HG03095 (cell line): ENCODE measurements at regions not wholly inside any gene's neighbourhood (a gene's known extent, or its start where the extent isn't known, plus 50 kb on each side); places are given as distances from the start of the nearest gene placed in this dataset.
"Not testable (repeated sequence)": the region's sequence is repeated elsewhere in the genome, so short reads cannot be mapped to it uniquely, and the experiment has no call there.

Experiments
- ATAC-seq: cut with Tn5 transposase; IDR thresholded peaks from one replicate; pipeline ENCODE4 v1.9.1; 2021; ENCODE audit warnings: moderate library complexity; ENCODE audit not compliant: unreplicated experiment

DNA sequence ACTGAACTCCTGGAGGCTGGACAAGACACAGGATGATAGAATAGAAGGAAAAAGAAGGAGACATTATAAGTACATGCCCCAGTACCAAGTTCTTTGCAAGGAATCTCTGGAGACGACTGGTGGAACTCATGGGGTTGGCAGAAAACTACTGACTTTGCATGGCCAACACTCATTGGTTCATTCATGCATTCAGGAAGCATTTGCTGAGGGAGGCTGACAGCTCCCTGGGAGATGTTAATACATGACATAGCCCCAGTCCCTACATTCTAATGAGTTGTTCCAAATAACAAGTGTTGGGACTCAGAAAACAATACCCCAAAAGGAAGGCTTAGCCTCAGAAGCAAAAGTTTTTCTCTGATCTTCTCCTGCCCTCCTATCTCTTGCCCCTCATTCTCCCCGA lies 172.8 kb upstream of the IRF2BP2 start:
- ATAC-seq: no peak

GRCh38 chr1:234782105-234782751 lies 172.2 kb upstream of the IRF2BP2 start:
- no peak for ATAC-seq

DNA sequence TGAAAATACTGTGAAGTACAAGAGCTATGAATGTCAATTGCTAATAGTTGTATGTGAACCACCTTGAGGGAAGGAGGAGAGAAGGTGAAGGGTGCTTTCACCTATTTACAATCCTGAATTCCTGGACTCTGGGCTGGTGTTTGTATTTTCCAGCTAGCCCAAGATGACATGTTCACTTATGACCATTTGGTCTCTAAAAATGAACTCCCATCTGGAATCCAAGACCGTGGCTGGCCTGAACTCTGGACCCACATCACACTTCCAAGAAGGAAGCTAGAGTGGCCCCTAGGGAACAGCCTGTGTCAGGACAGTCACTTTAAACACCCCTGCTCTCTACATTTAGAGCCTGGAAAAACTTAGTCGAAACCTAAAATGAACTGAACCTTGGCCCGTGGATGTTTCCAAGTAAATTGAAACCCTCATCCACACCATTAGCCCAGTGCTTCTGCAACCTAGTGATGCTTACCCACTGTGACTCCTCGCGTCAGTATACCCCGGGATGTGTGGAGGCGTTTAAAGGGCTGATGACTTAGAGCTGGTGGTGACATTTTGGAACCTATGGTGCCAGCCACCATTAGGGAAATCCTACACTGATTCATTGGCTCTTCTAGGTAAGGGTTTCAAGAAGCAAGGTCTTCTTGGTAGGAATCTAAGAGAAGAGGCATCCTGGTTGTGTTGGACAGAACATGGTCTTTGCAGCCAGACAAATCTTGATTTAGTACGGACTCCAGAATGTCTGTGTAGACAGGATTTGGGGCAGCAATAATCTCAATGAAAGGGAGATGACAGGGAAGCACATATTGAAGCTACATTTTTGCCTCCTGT lies 171.5 kb upstream of the IRF2BP2 start:
- ATAC-seq: no peak

GRCh38 chr1:234780531-234781162 lies 170.7 kb upstream of the IRF2BP2 start:
- ATAC-seq: no peak

DNA sequence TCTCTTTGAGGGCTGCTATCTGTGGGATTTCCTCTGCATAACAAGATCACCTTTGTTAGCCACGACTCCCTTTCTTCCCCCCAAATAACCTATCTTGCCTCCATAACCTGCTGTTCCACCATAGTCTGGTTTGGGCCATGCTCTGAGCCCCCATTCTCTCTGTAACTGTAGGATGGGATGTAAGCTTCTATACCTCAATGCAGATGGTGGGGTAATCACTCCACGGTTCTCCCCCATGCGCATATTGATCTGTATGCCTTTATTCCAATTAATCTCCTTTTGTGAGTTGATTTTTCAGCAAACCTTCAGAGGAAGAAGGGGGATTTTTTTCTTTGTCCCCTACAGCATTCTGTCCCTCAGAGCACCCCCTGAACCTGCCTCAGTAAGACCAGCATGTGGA lies 170.1 kb upstream of the IRF2BP2 start:
- no peak for ATAC-seq

GRCh38 chr1:234779600-234779999 lies 169.6 kb upstream of the IRF2BP2 start:
- ATAC-seq: not testable (repeated sequence)

DNA sequence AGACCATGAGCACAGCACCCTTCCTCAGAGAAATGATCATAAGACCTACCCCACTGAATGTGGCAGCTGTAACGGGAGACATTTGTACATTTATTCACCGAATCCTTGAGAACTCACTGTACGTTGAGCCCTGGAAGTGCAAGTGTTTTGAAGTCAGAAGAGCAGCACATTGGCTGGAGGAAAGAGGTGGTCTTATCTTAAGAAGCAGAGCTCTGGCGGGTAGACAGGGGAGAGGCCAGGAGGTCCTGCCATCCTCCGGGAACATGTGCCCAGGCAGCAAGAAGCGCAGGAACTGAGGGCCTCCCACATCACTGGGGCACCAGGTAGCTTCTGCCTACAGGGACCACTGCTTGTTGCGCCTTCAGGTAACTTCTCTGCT lies 169.2 kb upstream of the IRF2BP2 start:
- no peak for ATAC-seq

DNA sequence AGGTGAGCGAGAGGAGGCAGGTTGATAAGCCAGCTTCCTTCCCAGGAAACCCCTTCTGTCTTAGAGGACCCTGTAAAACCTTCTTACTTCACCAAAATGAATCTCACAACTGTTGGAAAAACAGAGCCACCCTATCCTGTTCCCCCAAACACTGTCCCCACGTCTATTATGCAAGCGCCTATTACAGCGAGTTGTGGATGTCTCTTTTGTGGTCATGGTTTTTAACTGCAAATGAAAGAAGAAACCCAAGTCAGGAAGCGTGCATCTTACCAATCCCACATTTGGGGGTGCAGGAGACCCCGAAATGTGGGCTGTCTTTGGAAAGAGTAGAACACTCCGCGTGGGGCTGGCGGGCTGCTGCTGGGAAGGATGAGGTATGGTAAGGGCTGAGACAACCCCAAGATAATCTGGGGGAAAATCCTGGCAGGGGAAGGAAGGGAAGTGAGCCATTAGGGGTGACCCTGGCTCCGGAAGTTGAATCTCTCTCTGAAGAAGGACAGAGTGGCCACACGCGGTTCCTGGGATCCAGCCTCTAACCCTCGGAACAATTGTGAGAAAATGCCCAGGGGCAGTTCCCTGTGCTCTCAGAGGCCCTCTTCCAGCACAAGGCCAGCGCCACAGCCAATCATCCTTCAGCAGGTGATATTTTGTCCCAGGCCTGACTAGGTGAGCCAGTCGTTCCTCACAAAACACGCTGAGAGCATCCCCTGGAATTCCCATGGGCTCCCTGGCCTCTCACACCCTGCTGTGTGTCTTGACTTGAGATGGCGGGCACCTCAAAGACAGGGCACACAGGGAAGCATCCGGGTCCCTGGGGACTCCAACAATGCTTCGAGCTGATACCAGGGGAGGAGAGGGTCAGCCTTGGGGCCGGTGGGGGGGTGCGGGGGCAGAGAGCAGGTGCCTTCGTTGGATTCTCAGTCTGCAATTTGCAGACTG lies 168.5 kb upstream of the IRF2BP2 start:
- ATAC-seq: no peak

DNA sequence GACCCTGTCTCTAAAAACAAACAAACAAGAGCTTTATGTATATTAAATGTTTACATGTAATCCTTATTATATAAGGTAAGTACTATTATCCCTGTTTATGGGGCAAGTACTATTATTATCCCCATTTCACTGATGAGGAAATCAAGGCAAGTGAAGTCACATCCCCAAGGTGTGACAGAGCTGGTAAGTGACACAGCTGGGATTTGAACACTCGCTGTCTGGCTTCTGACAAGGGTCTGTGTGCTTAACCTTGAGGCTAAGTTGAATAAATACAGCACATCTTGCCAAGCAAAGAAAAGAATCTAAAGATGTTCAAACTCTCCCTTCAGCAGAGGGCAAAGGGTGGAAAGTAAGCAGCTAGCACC lies 167.9 kb upstream of the IRF2BP2 start:
- ATAC-seq: no peak

GRCh38 chr1:234776876-234777855 lies 167.2 kb upstream of the IRF2BP2 start:
- no peak for ATAC-seq

DNA sequence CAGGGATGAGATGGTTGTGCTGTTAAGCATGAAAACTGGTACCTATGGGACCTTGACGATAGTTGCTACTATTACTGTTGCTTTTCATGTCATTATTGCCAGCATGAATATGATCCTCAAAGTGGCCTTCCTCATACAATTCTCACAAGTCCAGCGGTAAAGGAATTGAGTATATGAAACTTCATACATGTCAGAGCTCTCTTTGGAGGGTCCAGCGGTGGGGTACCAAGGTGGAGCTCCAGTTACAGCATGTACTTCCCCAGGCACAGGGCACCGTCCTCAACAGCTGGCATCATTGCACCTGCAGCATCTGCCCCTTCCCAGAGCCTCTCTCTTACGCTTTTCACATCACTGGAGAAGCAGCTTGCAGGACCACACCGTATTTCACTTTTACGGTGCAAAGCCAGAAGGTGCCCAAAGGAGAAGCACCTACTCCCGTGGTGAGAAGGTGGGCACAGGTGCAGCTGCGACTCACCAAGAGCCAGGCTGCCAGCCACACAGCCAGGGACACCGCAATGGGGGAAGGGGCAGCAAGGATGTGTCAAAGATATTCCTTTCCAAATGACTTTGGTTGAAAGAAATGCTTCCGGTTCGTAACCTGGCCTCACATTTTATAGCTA lies 166.4 kb upstream of the IRF2BP2 start:
- no peak for ATAC-seq

DNA sequence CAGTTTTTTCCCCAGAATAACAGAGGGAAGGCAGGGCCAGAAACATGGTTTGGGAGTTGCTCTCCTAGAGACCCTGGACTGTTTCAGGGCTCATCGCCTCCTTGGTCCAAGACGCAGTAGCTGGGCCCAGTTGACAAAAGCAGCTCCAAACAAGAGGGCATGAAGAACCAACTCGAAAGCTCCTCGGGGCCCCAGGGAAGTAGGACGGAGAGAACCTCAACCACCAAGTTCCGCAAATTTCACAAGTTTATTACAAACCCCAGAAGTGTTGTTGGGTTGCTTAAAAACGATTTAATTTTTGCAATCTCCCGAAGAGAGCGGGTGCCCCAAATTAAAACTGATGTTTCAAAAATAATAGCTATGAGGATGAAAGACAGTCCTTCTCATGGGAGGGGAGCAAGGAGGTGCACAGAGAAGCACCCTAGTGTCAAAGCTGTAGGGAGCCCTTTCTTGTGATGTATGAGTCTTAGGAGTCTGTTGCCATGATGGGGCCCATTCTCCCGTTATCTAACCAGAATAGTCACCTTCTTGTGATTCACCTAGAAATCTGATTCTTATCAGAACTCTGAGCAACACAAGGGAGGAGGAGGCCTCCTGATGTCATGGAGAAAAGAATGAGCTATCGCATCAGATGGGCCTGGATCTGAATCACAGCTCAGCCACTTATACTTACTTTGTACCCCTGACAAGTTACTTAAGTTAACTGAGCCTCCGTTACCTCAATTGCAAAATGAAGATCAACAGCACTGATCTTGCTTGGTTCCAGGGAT lies 165.7 kb upstream of the IRF2BP2 start:
- no peak for ATAC-seq

GRCh38 chr1:234774971-234775370 lies 165.0 kb upstream of the IRF2BP2 start:
- no peak for ATAC-seq

DNA sequence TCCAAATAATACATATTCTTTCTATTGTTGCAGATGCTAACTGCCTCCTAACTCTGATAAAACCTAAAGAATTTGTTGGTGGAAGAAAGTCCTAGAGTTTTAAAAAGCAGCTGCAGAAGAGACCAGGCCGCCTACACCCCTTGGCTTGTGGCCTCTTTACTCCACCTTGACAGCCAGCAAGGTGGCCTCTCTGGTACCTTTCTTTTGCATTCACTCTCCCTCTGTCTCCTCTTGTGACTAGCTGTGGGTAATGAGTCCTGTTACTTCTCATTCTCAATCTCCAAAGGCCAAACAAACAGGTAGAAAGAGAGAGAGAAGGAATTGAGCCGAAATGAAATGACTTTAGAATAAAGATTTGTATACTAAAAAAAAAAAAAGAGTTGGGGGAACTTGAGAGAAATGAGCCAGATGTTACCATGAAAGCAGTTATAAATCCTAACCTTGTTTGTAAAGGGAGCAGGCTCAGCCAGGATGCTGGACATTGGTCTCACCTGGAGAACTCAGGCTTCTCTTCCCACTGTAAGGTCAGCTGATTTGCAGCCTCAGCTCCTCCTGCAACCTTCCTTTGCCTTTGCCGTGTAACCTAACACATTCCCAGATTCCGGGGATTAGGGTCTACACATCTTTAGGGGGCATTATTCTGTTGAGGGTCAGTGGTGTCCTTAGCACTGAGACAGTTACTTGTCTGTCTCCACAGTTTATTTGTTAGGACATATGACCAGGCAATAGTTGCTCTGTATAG lies 164.1 kb upstream of the IRF2BP2 start:
- ATAC-seq: no peak

DNA sequence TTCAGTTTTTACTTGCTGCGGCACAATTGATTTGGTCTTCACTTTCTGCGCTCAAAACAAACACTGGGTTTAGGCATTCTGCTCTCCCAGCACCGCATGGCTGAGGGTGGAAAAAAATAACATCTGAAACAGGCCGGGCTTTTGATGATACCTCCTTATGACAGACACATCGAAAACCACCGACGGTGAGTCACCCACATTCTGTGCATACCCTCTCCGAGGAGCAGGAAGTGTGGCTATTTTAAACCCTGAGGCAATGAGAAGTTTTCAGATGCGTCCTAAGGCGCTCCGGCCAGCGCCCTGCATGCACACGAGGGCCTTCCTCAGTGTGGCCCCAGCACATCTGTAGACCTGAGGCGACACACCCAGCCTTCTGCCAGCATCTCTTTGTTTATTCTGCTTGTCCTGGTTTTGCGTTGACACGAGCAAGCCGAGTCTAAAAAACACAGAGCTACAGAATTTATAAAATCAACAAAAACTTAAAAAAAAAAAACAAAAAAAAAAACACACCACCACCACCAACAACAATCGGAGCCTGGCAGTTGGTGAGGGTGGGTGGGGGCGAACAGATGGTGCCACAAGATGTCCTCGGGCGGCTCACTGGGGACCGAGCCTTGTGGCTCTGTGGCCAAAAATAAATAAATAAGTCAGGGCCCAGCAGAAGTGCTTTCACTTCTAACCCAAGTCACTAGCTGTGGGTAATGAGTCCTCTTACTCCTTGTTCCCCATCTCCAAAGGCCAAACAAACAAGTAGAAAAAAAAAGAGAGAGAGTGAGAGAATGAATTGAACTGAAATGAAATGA lies 162.6 kb upstream of the IRF2BP2 start:
- peak; percentile 83 for ATAC-seq

DNA sequence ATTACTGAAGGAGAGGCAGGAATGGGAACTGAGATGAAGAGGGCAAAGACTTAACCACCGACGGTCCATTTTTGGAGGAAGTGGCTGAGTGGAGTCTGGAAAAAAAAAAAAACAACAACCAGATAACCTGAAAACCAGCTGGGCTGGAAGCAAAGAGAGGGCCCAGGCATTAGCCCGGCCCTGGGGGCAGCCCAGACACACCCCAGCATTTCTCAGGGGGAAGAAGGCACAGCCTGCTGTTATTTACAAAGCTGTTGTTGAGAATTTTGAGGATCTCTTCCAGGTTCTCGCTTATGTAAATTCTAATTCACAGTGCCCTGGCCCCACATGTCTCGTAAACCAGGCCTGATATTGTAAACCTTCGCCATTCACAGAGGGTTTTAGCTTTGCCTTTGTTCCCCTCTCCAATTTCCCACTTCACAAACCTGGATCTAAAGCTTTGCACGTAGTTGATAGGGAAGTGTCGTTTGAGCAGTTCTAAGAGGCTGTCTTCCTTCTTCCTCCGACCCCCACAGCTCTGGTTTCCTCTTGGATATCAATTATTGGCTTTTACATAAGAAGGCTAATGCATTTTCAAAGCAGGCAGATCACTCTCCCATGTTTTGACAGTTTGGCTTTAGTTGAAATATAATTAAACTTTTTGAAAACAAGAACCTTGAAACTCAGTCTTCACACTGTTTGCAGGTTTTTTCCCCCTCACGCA lies 161.8 kb upstream of the IRF2BP2 start:
- no peak for ATAC-seq
